ENCODE measurements at regions not wholly inside any gene's neighbourhood (a gene's known extent, or its start where the extent isn't known, plus 50 kb on each side); places are given as distances from the start of the nearest gene placed in this dataset.

DNA sequence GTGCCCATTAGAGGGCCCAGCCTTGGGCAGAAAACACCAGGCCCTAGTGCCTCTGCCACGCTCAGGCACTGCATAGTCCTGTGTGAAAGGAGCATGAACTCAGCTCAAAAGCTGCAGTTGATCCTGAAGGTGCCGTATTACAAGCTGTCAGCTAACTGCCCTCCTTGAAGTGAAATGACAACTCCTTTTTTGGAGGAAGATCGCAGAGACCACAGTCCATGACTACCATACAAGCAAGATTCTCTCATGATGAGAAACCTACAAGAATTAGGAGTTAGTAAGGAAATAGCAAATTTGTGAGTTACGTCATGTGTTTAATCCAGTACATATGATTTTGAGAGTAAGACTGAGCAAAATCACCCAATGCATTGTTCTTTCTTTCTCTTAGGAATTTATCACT lies 513.9 kb upstream of the NR2F2 start:
- no peak for DNase-seq

DNA sequence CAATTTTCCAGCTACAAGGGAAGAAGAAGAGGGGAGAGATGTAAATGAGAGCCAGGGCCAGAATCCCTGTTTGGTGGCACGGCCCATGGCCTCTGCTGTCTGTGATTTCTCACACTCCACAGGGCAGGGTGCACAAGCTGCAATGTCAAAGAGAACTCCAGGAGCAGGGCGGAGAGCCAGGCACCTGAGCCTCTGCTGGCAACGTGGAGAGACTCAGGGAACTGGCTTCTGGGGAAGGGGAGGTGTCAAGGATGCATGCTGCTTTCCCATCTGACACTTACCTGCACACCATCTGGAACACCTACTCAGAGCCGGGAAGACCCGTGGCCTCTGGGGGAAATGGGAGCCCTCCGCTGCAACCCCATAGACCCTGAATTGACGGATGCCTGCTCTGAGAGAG lies 507.5 kb upstream of the NR2F2 start:
- no peak for DNase-seq

- no peak for DNase-seq
Measured at GRCh38 chr15:95825208-95825607, 505.3 kb upstream of the NR2F2 start.

DNA sequence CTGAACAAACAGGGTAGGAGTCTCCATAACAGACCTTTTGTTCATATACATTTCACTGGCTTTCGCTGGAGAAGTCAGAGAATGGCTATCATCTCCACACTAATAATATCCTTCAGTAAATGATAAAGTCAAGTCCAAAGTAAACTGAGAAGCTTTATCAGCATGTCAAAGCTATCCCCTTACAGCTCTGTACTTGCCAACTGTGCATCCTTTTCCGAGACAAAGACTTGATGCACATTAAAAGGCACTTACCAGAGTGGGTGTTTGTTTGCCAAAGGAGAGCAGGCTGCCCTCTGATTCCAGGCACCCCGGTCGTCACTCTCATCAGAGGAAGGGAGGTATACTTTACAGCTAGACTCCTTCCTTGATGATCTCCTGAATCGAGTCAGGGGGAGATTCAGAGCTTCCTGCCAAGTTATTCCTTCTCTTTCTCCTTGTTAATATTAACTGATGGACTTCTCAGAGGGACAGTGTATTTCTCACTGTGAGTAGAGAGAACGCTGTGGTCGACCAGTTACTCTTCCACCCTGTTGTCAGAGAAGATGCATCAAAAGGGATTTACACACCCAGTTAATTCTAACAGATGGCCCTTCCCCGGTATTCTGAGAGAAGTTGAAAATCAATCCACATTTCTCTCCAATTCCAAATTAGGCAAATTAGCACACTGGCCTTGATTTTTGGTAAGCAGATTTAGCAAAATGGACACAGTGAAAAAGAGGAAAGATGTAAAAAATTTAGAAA lies 504.7 kb upstream of the NR2F2 start:
- no peak for DNase-seq

- no peak for DNase-seq
Measured at GRCh38 chr15:95826412-95827195, 503.9 kb upstream of the NR2F2 start.

GRCh38 chr15:95829062-95829461 lies 501.4 kb upstream of the NR2F2 start:
- no peak for DNase-seq

DNA sequence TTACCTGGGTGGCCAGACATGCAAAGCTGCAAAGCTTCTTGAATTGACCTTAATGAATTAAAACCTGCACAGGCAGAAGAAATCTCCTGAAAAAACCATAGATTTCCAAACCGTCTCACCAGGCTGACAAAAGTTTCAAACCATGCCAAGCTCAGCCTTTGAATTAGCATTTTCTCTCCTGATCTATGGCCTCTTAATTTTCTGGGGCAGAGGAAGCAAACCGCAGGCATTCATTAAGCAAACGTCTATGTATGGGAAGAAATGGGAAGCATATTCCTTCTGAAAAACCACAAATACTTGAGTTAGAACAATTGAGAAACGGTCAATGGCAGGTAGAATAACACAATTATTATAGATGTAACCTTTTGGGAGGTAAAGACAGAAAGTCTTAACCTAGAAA lies 500.2 kb upstream of the NR2F2 start:
- no peak for DNase-seq

DNA sequence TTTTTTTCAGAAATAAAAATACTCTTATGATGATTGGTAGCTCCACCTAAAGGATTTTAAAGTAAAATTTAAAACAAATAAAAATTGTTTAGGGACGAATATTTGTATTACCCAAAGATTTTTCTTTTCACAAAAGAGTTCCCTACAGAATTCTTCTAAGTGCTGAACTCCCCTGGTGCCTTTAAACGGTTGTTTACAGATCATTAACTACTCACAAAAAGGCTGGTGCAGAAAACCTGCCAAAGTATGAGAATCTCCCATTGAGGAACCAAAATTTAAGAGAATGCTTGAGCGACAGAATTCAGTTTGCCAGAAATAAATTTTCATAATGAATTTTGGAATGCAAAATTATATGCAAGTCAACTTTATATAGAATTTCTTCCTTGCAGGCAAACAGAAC lies 497.8 kb upstream of the NR2F2 start:
- no peak for DNase-seq

DNA sequence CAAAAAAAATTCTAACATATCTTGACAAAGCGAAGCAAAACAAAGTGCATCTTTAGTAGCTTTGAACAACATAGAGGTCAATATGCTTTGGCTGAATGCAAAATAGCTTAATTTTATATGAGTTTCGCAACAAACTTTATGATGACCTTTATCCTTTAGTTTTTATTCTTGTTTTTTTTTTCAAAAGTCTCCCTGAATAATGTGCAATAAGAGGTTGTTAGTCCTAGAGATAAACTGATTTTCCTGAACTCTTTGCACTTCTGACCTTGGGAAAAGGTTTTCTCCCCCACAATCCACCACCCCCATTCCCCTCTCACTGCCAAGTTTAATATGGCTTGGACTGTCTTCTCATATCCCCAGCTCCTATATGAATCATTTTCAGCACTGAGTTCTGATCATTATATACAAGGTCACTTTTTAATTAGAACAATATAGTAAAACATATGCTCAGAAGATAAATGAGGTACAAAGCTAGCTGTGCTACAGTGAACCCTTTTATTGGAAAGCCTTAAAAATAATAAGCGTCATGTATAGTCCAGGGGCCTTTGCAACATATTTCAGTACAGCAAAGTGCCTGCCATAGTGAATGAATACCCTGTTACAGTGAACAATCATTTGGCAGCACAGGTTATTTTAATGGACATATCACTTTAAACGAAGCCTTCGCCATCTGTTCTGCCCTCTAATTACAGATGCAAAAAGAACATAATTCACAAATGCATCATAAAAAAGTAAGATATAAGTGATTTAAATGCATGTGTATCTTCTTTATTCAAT lies 496.3 kb upstream of the NR2F2 start:
- no peak for DNase-seq

- no peak for DNase-seq
Measured at GRCh38 chr15:95836536-95836935, 494.0 kb upstream of the NR2F2 start.

GRCh38 chr15:95837341-95838004 lies 493.0 kb upstream of the NR2F2 start:
- DNase-seq, result no peak

GRCh38 chr15:95839367-95839782 lies 491.1 kb upstream of the NR2F2 start:
- DNase-seq, result no peak

- DNase-seq, result no peak
Measured at GRCh38 chr15:95840004-95840403, 490.5 kb upstream of the NR2F2 start.

DNA sequence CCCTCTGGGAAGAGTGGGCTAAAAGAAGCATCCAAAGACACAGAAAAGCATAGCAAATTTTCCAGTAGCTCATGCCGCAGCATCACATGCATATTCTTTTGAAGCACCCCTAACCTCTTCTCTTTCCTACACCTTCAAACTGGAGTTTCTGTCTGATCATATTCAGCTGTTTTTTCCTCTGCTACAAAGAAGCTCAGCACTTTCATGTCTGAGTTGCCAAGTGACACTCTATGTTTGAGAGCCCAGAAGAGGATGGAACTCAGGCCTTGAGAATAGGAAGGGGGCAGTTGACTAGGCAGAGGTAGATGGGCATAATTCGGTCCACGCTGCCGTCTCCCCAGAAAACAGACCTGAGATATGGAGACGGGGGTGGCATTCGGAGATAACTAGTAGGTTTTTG lies 489.6 kb upstream of the NR2F2 start:
- no peak for DNase-seq

DNA sequence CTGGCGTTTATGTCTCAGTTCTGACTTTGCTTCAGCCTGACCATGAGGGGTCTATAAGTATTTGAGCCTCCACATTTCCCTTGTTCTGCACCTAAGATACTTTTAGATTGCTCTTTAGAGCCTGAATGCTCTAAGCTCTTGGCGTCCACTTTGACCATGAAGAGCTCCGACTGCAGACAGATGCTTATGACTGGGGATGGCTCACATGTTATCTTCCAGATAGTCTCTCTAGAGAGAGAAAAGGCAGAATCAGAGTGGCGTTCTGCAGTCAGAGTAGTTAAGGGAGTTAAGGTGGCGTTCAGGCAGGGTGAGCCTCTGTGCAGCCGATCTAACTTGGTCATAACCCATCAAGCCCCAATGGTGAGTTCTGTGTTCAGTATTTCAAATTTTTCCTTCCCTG lies 487.9 kb upstream of the NR2F2 start:
- DNase-seq, result no peak

GRCh38 chr15:95843241-95843910 lies 487.1 kb upstream of the NR2F2 start:
- no peak for DNase-seq

DNA sequence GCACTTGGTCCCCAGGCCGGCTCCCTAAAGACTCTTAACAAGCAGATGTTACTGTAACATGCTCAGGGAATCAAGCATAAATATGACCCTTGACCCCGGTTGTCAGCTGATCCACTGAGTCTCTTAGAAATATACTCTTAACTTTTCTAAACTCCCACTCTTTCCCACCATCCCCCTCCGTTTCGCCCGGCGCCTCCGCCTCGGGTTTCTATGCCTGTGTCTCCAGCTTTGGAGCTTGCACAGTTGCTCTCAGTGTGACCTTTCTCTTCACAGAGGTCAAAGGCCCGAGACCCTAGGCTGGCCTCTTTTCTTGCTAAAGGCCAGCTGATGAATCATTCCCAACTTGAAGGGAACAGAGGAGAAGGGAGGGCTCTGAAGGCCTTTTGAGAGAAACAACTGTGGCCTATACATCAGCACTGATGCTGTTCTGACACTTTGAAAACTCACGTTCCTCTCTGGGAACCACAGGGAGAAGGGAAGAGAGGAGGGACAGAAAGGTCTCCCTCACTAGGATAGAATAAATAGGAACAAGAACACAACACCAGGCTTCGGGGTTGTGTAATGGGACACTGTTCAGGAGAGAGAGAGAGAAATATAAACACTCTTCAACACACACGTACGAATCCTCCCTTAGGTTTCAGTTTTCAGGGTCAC lies 484.5 kb upstream of the NR2F2 start:
- DNase-seq, result no peak

DNA sequence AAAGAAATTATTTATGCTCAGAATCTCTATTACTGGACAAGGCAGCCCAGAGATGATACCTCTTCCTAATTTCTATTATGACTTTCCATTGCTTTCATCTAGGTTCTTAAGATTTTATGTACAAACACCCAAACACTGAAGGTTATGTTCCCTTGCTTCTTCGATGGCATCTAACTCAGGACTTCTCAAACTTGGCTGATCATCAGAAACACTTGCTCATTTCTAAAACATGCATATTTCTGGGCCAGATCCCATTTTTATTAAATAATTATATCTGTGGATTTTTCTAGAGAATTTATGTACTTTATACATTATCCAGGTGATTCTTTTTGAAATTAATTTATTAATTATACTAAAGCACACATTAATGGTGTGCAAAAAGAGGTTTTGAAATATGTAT lies 482.4 kb upstream of the NR2F2 start:
- no peak for DNase-seq

GRCh38 chr15:95850837-95851236 lies 479.7 kb upstream of the NR2F2 start:
- DNase-seq, result peak; percentile 10

GRCh38 chr15:95853350-95853749 lies 477.1 kb upstream of the NR2F2 start:
- no peak for DNase-seq

DNA sequence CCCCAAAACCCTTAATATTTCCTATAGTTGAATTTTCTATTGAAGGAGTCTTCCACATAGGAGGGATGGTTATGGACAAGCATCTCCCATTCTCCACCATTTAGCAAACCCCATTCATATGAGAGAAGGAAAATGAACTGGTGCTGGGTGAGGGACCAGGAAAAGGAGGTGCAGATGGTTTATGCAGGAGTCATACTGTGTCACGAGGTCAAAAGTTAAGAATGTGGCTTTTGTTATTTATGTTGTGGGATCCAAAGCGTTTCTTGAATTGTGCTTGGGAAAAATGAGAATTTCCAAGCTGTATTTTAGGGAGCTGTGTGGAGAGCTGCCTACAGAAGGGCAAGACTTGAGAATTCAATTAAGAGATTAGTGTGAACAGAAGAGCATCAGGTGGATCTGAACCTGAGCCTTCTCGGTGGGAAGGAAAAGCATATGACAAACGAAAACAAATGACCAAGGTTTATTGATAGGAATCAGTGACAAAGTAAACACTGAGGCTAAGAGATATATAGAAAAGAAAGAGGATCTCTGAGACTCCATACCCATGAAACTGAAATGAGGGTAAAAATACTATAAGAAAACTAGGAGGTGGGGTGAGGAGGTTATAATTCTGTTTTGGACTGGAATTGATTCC lies 473.3 kb upstream of the NR2F2 start:
- DNase-seq, result no peak

DNA sequence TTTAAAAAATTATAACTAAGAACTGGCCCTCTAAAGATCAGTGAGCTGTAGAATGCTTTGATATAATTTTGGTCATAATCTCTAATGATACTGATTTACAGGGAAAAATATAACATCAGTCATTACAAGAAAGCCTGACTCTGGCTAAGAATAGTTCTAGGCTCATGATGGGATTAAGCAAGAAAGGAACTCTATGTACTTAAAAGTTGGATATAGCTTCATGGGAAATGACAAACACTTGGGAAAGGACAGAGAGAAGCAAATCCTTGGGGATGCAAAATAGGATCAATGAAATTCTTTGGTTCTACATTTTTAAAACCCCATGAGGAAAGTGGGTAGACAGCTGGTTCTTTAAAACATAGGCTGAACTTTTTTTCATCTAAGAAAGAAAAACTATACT lies 472.7 kb upstream of the NR2F2 start:
- no peak for DNase-seq

All from NCI-H146 (cell line).